ENCODE measurements at regions not wholly inside any gene's neighbourhood (a gene's known extent, or its start where the extent isn't known, plus 50 kb on each side); places are given as distances from the start of the nearest gene placed in this dataset.
A peak's percentile ranks its signal among the peaks of the same experiment; 100 is the strongest.

- Histone ChIP-seq H3K27ac (no peak overlapping the region), H3K4me3 (no peak overlapping the region), H3K4me1 (replicated peaks in 1 of 2) (peaks cover 7 to 29% of the 10 kb centered on the region in 2 donors)
- no peak for ATAC-seq (replicated peaks in 6 of 8)
- in situ Hi-C loops (cut with MboI; ENCODE audit: low pct_unique_long_range_greater_than_20kb in 2 of 9, low sequenced_read_pairs in 9 of 9, unreplicated experiment in 9 of 9) = no loop called here
- WGBS, 10 experiments = 0 to 68% (median 33%) methylated on average over 1 to 2 of the region's 2 CpGs; no CpG with 5 or more reads in 4 of the 10 experiments
Measured at GRCh38 chr11:121761186-121761585, 308.4 kb upstream of the SORL1-AS1 start.

- WGBS, 10 experiments = 8 to 100% (median 74%) methylated on average over 1 to 6 of the region's 6 CpGs; no CpG with 5 or more reads in 1 of the 10 experiments
- Histone ChIP-seq H3K4me3 (no peak overlapping the region), H3K27ac (no peak overlapping the region), H3K4me1 (replicated peaks in 1 of 2) (peaks cover 10 to 26% of the 10 kb centered on the region in 2 donors)
- ATAC-seq (replicated peaks in 6 of 8) = peak in 2 of 8 experiments; percentile 57 to 93
- in situ Hi-C loops (cut with MboI; ENCODE audit: low pct_unique_long_range_greater_than_20kb in 2 of 9, low sequenced_read_pairs in 9 of 9, unreplicated experiment in 9 of 9) = no loop called here
Measured at GRCh38 chr11:121757480-121758125, 304.8 kb upstream of the SORL1-AS1 start.

- Histone ChIP-seq H3K27ac (no peak overlapping the region), H3K4me1 (replicated peaks in 1 of 2) (peaks cover 9 to 17% of the 10 kb centered on the region in 2 donors), H3K4me3 (no peak overlapping the region)
- in situ Hi-C loops (cut with MboI; ENCODE audit: low pct_unique_long_range_greater_than_20kb in 2 of 9, low sequenced_read_pairs in 9 of 9, unreplicated experiment in 9 of 9) = no loop called here
- ATAC-seq (replicated peaks in 6 of 8) = no peak
- WGBS, 10 experiments = 57 to 83% (median 73%) methylated on average over 1 to 3 of the region's 3 CpGs; no CpG with 5 or more reads in 4 of the 10 experiments
Measured at GRCh38 chr11:121755906-121756305, 303.1 kb upstream of the SORL1-AS1 start.

- in situ Hi-C loops (cut with MboI; ENCODE audit: low pct_unique_long_range_greater_than_20kb in 2 of 9, low sequenced_read_pairs in 9 of 9, unreplicated experiment in 9 of 9) = no loop called here
- WGBS, 10 experiments = 13 to 100% (median 46%) methylated on average over 1 to 2 of the region's 2 CpGs; no CpG with 5 or more reads in 2 of the 10 experiments
- ATAC-seq (replicated peaks in 6 of 8) = no peak
- Histone ChIP-seq H3K4me1 (replicated peaks in 1 of 2) (peaks cover 9 to 17% of the 10 kb centered on the region in 2 donors), H3K4me3 (no peak overlapping the region), H3K27ac (no peak overlapping the region)
Measured at GRCh38 chr11:121755191-121755590, 302.4 kb upstream of the SORL1-AS1 start.

DNA sequence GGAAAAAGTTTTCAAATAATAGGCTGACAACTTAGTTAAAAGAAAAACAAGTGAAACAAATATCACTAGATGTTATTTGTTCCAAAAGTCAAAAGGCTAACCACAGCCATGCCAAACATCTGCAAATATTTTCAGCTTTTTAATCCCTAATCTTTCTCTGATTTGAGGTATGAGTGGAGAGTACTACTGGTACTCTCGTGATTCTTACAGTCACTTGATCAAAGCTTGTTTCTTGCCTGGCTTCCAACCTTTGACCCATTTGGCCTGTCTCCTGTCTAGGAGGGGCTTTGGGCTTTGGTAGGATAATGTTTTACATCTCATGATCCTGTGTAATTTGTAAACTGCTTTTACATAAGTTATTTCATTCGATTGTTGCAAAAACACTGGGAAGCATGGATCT lies 301.8 kb upstream of the SORL1-AS1 start:
- WGBS, 10 experiments = 9 to 86% (median 53%) methylated on average over 1 to 2 of the region's 2 CpGs; no CpG with 5 or more reads in 2 of the 10 experiments
- no peak for ATAC-seq (replicated peaks in 6 of 8)
- Histone ChIP-seq H3K27ac (no peak overlapping the region), H3K4me3 (no peak overlapping the region), H3K4me1 (replicated peaks in 1 of 2) (peaks cover 9 to 17% of the 10 kb centered on the region in 2 donors)
- in situ Hi-C loops (cut with MboI; ENCODE audit: low pct_unique_long_range_greater_than_20kb in 2 of 9, low sequenced_read_pairs in 9 of 9, unreplicated experiment in 9 of 9) = no loop called here

DNA sequence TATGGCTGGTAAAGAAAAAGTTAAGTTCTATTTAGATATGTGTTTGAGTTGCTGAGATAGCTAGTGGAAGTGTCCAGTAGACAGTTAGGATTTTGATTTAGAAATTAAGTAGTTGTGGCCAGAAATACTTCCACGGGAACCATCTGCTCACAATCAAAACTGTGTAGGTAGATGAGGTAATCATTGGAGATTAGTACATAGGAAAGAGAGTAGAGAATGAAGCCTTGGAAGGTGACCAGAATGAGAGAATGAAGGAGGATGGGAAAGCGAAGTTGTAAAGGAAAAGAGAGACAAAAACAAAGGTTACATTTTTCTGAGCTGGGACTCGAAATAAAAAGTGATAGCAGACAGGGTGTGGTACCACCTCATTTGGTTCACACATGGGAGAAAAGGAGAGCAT lies 296.9 kb upstream of the SORL1-AS1 start:
- WGBS, 10 experiments = 0 to 91% (median 71%) methylated on average over 2 to 3 of the region's 3 CpGs
- in situ Hi-C loops (cut with MboI; ENCODE audit: low pct_unique_long_range_greater_than_20kb in 2 of 9, low sequenced_read_pairs in 9 of 9, unreplicated experiment in 9 of 9) = no loop called here
- no peaks in the 10 kb centered on the region for H3K4me1 ChIP-seq (replicated peaks in 1 of 2)
- no peak overlapping the region for H3K4me3 ChIP-seq
- peak in 1 of 8 experiments; percentile 23 for ATAC-seq (replicated peaks in 6 of 8)
- H3K27ac ChIP-seq = no peak overlapping the region

GRCh38 chr11:121748068-121748467 lies 295.3 kb upstream of the SORL1-AS1 start:
- in situ Hi-C loops (cut with MboI; ENCODE audit: low pct_unique_long_range_greater_than_20kb in 2 of 9, low sequenced_read_pairs in 9 of 9, unreplicated experiment in 9 of 9) = no loop called here
- Histone ChIP-seq H3K4me3 (no peak overlapping the region), H3K4me1 (replicated peaks in 1 of 2) (no peaks in the 10 kb centered on the region), H3K27ac (no peak overlapping the region)
- ATAC-seq (replicated peaks in 6 of 8) = no peak
- 69 to 100% (median 88%) methylated on average over 1 of the region's 1 CpG for whole genome bisulfite sequencing, 10 experiments

GRCh38 chr11:121743285-121743684 lies 290.5 kb upstream of the SORL1-AS1 start:
- H3K4me1 ChIP-seq (replicated peaks in 1 of 2) = no peaks in the 10 kb centered on the region
- no peak for ATAC-seq (replicated peaks in 6 of 8)
- in situ Hi-C loops (cut with MboI; ENCODE audit: low pct_unique_long_range_greater_than_20kb in 2 of 9, low sequenced_read_pairs in 9 of 9, unreplicated experiment in 9 of 9) = no loop called here
- no peak overlapping the region for H3K4me3 ChIP-seq
- WGBS, 10 experiments = 63 to 100% (median 100%) methylated on average over 1 of the region's 1 CpG; no CpG with 5 or more reads in 1 of the 10 experiments
- H3K27ac ChIP-seq = no peak overlapping the region

DNA sequence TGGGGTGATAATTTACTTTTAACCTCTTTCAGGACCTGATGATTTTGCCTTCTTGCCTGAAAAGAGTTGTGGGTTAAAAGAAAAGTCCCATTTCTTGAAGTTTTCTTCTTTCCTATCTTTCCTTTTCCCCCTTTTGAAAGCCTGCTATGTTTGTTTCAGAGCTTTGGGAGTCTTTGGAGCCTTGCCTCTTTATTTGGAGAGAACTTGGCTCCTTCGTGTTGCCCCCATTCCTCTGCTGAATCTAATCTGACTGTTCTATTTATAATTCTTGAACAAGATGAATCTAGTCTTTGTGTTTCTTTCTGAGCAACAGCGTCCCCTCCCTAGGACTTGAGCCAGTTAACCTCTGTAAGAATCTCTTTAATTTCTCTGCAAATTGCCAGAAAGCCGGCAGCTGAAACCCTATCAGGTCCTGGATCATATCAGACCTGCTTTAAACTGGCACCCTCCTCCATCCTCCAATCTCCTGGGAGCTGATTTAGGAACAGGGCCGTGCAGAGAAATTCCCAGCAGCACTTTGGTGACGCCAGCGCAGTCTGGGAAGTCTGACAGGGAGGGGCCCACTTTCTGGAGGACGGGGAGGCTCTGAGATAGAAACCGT lies 289.1 kb upstream of the SORL1-AS1 start:
- Histone ChIP-seq H3K27ac (no peak overlapping the region), H3K4me1 (replicated peaks in 1 of 2) (no peaks in the 10 kb centered on the region), H3K4me3 (no peak overlapping the region)
- ATAC-seq (replicated peaks in 6 of 8) = peak in 4 of 8 experiments; percentile 17 to 99 (median 84)
- in situ Hi-C loops (cut with MboI; ENCODE audit: low pct_unique_long_range_greater_than_20kb in 2 of 9, low sequenced_read_pairs in 9 of 9, unreplicated experiment in 9 of 9) = no loop called here
- 0 to 100% (median 74%) methylated on average over 1 to 7 of the region's 8 CpGs; no CpG with 5 or more reads in 1 of the 10 experiments for WGBS, 10 experiments

DNA sequence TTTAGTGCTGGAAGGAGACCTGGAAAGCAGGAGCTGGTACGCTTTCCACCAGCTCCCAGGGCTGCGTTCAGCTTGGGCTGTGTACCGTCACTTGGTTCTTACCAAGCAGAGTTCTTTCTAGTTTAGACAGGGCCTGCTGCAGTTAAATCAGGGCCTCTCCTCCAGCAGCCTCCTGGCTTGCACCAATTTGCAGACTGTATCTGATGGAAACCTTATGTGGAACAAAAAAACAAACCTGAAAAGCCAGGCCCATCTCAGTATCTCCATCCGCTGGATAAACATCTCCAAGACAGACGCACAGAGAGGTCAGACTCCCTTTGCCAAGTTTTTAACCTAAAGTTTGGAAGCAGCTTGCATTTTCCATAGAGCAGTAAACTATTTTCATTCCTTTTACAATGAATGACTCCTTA lies 288.6 kb upstream of the SORL1-AS1 start:
- 55 to 95% (median 85%) methylated on average over 2 to 5 of the region's 5 CpGs; no CpG with 5 or more reads in 3 of the 10 experiments for WGBS, 10 experiments
- in situ Hi-C loops (cut with MboI; ENCODE audit: low pct_unique_long_range_greater_than_20kb in 2 of 9, low sequenced_read_pairs in 9 of 9, unreplicated experiment in 9 of 9) = no loop called here
- no peak overlapping the region for H3K27ac ChIP-seq
- ATAC-seq (replicated peaks in 6 of 8) = no peak
- H3K4me1 ChIP-seq (replicated peaks in 1 of 2) = no peaks in the 10 kb centered on the region
- H3K4me3 ChIP-seq = no peak overlapping the region

DNA sequence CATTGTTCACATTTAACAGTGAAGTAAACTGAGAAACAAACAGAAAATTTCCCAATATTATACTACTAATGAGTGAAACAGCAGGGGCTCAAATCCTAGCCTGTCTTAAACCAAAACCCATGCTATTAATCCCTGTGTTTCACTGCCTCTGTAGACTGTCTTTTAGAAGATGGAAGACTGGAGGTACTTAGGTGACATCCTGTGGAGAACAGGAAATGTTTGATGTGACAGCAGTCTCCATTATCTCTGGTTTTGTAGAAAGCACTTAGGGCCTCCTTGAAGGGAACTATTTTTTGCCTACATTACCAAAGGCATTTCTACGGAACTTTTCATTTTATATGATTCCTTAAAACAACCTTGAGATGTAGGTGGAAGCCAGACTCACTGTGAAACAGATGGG lies 288.1 kb upstream of the SORL1-AS1 start:
- no peak overlapping the region for H3K4me3 ChIP-seq
- ATAC-seq (replicated peaks in 6 of 8) = no peak
- no peaks in the 10 kb centered on the region for H3K4me1 ChIP-seq (replicated peaks in 1 of 2)
- WGBS, 10 experiments = 40 to 100% (median 81%) methylated on average over 1 of the region's 1 CpG; no CpG with 5 or more reads in 6 of the 10 experiments
- in situ Hi-C loops (cut with MboI; ENCODE audit: low pct_unique_long_range_greater_than_20kb in 2 of 9, low sequenced_read_pairs in 9 of 9, unreplicated experiment in 9 of 9) = no loop called here
- H3K27ac ChIP-seq = no peak overlapping the region

GRCh38 chr11:121733858-121734257 lies 281.1 kb upstream of the SORL1-AS1 start:
- no peak for ATAC-seq (replicated peaks in 6 of 8)
- Histone ChIP-seq H3K4me1 (replicated peaks in 1 of 2) (no peaks in the 10 kb centered on the region), H3K4me3 (no peak overlapping the region), H3K27ac (no peak overlapping the region)
- in situ Hi-C loops (cut with MboI; ENCODE audit: low pct_unique_long_range_greater_than_20kb in 2 of 9, low sequenced_read_pairs in 9 of 9, unreplicated experiment in 9 of 9) = no loop called here
- 46 to 100% (median 75%) methylated on average over 1 of the region's 1 CpG; no CpG with 5 or more reads in 1 of the 10 experiments for WGBS, 10 experiments

DNA sequence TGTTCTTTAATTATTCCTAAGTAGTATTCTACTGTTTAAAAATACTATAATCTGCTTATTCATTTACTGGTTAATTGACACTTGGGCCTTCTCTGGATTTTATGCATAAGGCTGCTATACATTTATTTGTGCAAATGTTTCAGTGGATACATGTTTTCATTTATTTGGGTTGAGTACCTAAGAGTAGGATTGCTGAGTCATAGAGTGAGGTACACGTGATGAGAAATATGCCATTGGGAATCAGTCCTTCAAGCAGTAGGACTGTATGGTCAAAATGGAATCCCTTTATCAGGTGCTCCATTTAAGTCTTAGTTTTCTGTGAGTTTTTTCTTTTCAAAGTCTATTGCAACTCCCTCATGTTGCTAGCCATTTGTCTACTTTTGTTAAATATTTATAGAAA lies 275.2 kb upstream of the SORL1-AS1 start:
- no peak overlapping the region for H3K4me3 ChIP-seq
- no peak for ATAC-seq (replicated peaks in 6 of 8)
- in situ Hi-C loops (cut with MboI; ENCODE audit: low pct_unique_long_range_greater_than_20kb in 2 of 9, low sequenced_read_pairs in 9 of 9, unreplicated experiment in 9 of 9) = no loop called here

More for the DNA sequence above, 275.2 kb upstream of the SORL1-AS1 start:
- Histone ChIP-seq H3K4me1 (replicated peaks in 1 of 2) (peaks cover 9 to 19% of the 10 kb centered on the region in 2 donors), H3K27ac (no peak overlapping the region)
- 14 to 100% (median 67%) methylated on average over 1 of the region's 1 CpG; no CpG with 5 or more reads in 3 of the 10 experiments for WGBS, 10 experiments

Measured in motor neuron (in vitro differentiated cells).